ENCODE measurements at regions not wholly inside any gene's neighbourhood (a gene's known extent, or its start where the extent isn't known, plus 50 kb on each side); places are given as distances from the start of the nearest gene placed in this dataset.

DNA sequence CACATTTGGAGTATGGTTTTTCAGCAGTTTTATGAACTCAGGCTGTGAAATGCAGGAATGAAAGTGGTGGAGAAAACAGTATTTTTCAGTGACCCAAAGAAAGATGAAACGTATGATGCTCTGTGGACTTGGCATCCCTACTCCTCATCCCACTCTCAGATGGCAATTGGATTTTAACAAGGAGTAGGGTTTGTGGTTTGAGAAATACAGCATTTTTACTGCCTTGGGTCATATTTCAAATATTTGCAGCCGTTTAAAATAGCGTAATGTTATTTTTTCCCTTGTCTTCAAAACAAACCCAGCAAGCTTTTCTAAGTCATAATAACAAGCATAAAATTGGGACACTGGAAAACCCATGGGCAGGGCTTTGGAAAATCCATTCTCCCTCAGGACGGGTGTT is 117.2 kb upstream of the LRIG1 start:
- intact Hi-C loops (cut with DNase I) = no loop called here
- no peaks in the 10 kb centered on the region for H3K27me3 ChIP-seq
- no peaks in the 10 kb centered on the region for H3K4me1 ChIP-seq
- TF ChIP-seq, protein P1, sequence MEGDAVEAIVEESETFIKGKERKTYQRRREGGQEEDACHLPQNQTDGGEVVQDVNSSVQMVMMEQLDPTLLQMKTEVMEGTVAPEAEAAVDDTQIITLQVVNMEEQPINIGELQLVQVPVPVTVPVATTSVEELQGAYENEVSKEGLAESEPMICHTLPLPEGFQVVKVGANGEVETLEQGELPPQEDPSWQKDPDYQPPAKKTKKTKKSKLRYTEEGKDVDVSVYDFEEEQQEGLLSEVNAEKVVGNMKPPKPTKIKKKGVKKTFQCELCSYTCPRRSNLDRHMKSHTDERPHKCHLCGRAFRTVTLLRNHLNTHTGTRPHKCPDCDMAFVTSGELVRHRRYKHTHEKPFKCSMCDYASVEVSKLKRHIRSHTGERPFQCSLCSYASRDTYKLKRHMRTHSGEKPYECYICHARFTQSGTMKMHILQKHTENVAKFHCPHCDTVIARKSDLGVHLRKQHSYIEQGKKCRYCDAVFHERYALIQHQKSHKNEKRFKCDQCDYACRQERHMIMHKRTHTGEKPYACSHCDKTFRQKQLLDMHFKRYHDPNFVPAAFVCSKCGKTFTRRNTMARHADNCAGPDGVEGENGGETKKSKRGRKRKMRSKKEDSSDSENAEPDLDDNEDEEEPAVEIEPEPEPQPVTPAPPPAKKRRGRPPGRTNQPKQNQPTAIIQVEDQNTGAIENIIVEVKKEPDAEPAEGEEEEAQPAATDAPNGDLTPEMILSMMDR (IDR thresholded peaks at IDR 0.05) = no peak
- 84 to 88% methylated on average over 4 of the region's 4 CpGs for WGBS, 2 donors
- no peaks in the 10 kb centered on the region for H3K9me3 ChIP-seq
- ATAC-seq (no peak), DNase-seq (no peak), FAIRE-seq (no peak)
- H3K4me3 ChIP-seq = no peak overlapping the region
- H3K27ac ChIP-seq = no peak overlapping the region
- H3K36me3 ChIP-seq = no peaks in the 10 kb centered on the region

DNA sequence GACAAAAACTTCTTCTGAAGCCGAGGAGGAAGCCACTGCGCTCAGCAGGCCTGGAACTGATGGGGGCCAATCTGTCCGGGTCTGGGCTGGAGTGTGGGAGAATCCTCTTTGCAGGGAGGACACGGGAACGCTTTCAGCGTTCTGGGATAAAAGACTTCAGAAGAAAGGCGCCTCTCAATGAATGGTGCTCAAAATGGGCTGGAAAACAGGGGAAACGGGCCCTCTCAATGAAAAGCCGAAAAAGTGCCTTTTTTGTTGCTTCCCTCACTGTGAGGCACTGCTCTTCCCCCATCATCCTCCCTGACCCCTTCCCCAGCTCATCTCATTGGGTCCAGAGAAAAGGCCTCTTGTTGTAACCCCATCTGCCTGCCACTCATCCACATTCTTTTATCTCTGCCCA is 119.5 kb upstream of the LRIG1 start:
- TF ChIP-seq, protein P1 (IDR thresholded peaks at IDR 0.05) = no peak
- ATAC-seq = no peak
- intact Hi-C loops (cut with DNase I) = no loop called here
- Histone ChIP-seq H3K27me3 (no peaks in the 10 kb centered on the region), H3K4me3 (no peak overlapping the region), H3K36me3 (no peaks in the 10 kb centered on the region), H3K27ac (no peak overlapping the region), H3K4me1 (no peaks in the 10 kb centered on the region), H3K9me3 (no peaks in the 10 kb centered on the region)
- no peak for FAIRE-seq
- DNase-seq = no peak
- WGBS, 2 donors = 84 to 90% methylated on average over 9 of the region's 9 CpGs

DNA sequence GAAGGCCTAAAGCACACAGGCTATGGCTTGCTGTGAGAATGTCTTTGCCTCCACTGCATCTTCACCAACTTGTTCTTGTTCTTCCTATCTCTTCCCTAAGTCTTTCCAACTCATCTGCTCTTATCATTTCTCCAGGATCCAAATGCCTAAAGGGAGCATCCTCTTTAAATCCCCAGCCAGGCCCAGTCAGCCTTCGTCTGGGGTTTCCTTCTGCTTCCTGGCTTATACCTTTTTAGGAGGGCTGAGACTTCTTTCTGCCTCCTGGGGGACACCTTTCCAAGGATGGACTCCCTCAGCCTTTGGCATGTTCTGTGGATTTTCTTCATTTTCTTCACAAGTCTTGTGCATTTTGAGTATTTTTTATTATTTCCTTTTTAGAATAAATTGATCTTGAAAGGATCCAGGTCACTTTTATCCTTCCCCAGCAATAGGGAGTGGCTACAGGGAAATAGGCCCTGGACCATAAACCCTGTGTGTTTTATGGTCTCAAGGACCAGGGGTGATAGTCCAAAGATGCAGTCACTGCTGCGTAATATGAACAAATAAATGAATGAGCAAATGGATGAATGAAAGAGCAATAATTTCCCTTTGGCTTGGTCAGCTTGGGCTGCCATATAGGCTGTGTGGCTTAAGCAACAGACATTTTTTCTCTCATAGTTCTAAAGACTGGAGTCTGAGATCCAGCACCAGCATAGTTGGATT is 122.1 kb upstream of the LRIG1 start:
- no peak for FAIRE-seq
- ATAC-seq = no peak

DNA sequence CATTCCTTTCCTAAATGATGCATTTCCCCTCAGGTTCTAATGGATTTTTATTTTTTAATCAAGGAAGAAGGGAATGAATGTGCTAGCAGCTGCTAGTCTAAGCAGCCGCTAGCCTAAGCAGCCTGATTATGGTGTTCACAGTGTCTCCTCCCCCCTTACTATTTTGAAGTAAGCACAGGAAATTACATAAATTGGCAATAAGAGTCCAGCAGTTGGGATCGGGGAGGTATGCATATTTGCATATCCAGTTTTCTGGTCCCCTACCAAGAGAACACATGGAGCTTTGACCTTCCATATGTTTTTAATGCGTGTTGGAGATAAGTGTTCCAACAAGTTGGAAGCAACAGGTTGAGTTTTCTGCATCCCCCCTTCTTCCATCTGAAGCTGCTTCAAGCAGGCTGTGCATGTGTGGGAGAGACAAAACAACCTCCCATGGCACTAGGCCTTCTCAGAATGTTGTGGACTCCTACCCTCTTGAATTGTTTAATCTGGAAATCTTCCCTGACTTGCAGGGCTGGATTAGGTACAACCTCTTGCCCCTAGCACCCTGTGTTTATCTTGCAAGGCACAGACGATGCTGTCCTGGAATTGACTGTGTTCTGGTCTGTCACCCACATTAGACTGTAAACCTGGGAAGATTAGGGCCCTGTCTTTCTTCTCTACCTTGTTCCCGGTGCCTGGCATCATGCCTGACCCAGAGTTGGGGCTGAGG is 124.8 kb upstream of the LRIG1 start:
- H3K36me3 ChIP-seq = no peaks in the 10 kb centered on the region
- intact Hi-C loops (cut with DNase I) = no loop called here
- no peak overlapping the region for H3K4me3 ChIP-seq
- DNase-seq = no peak
- 57 to 60% methylated on average over 5 of the region's 5 CpGs for WGBS, 2 donors
- no peak for ATAC-seq
- no peak for FAIRE-seq
- TF ChIP-seq, protein P1 (IDR thresholded peaks at IDR 0.05) = no peak
- no peaks in the 10 kb centered on the region for H3K4me1 ChIP-seq
- H3K27me3 ChIP-seq = no peaks in the 10 kb centered on the region
- H3K9me3 ChIP-seq = no peaks in the 10 kb centered on the region
- no peak overlapping the region for H3K27ac ChIP-seq

More for the DNA sequence above, 122.1 kb upstream of the LRIG1 start:
- no peak overlapping the region for H3K4me3 ChIP-seq
- no peaks in the 10 kb centered on the region for H3K4me1 ChIP-seq
- H3K36me3 ChIP-seq = no peaks in the 10 kb centered on the region
- no peak for DNase-seq
- 90 to 96% methylated on average over 2 of the region's 2 CpGs for WGBS, 2 donors
- intact Hi-C loops (cut with DNase I) = no loop called here
- H3K27me3 ChIP-seq = no peaks in the 10 kb centered on the region
- no peak overlapping the region for H3K27ac ChIP-seq
- TF ChIP-seq, protein P1 (IDR thresholded peaks at IDR 0.05) = no peak
- H3K9me3 ChIP-seq = no peaks in the 10 kb centered on the region
